Stimulated activated memory B cell treated with anti-CD40 and anti-IgM and Interleukin-4, amounts not matched to agents 10 μg/mL and 1 μg/mL and 100 μg/mL, for 72 hours (primary cell): ENCODE measurements at regions not wholly inside any gene's neighbourhood (a gene's known extent, or its start where the extent isn't known, plus 50 kb on each side); places are given as distances from the start of the nearest gene placed in this dataset.

Source experiments
- ATAC-seq: fragments of 150-1000 bp; cut with Tn5 transposase; 2 replicates; pipeline ENCODE4 v1.10.0; 2021
- H3K27ac Mint-ChIP-seq: one replicate; pipeline ENCODE4 v1.8.0; 2022; ENCODE audit warnings: mild to moderate bottlenecking, mixed read lengths
- H3K27me3 Mint-ChIP-seq: one replicate; pipeline ENCODE4 v1.8.0; 2022; ENCODE audit warnings: mixed read lengths
- H3K36me3 Mint-ChIP-seq: one replicate; pipeline ENCODE4 v1.8.0; 2022; ENCODE audit warnings: mixed read lengths
- H3K4me1 Mint-ChIP-seq: one replicate; pipeline ENCODE4 v1.8.0; 2022; ENCODE audit warnings: mixed read lengths
- H3K4me3 Mint-ChIP-seq: one replicate; pipeline ENCODE4 v1.8.0; 2022; ENCODE audit warnings: mild to moderate bottlenecking, moderate library complexity, mixed read lengths
- H3K9me3 Mint-ChIP-seq: one replicate; pipeline ENCODE4 v1.8.0; 2022; ENCODE audit warnings: mixed read lengths

GRCh38 chr1:22212400-22213233, 69.7 kb upstream of the WNT4 start:
- Mint-ChIP-seq H3K27me3 (peaks cover 57% of the 10 kb centered on the region), H3K27ac (no peak overlapping the region), H3K36me3 (no peaks in the 10 kb centered on the region), H3K4me1 (no peaks in the 10 kb centered on the region), H3K9me3 (no peaks in the 10 kb centered on the region), H3K4me3 (no peak overlapping the region)
- no peak for ATAC-seq

- Mint-ChIP-seq H3K27ac (no peak overlapping the region), H3K9me3 (no peaks in the 10 kb centered on the region), H3K36me3 (no peaks in the 10 kb centered on the region), H3K4me1 (no peaks in the 10 kb centered on the region), H3K27me3 (peaks cover 39% of the 10 kb centered on the region), H3K4me3 (no peak overlapping the region)
- ATAC-seq = no peak
These were observed 73.5 kb upstream of the WNT4 start for GRCh38 chr1:22216210-22216883.

GRCh38 chr1:22216966-22217365, 74.1 kb upstream of the WNT4 start:
- H3K9me3 Mint-ChIP-seq = no peaks in the 10 kb centered on the region
- H3K4me3 Mint-ChIP-seq = no peak overlapping the region
- no peaks in the 10 kb centered on the region for H3K36me3 Mint-ChIP-seq
- H3K27ac Mint-ChIP-seq = no peak overlapping the region
- no peak for ATAC-seq
- peaks cover 33% of the 10 kb centered on the region for H3K27me3 Mint-ChIP-seq
- H3K4me1 Mint-ChIP-seq = no peaks in the 10 kb centered on the region

GRCh38 chr1:22217811-22218460, 75.0 kb upstream of the WNT4 start:
- no peak overlapping the region for H3K4me3 Mint-ChIP-seq
- peaks cover 24% of the 10 kb centered on the region for H3K27me3 Mint-ChIP-seq
- no peaks in the 10 kb centered on the region for H3K4me1 Mint-ChIP-seq
- ATAC-seq = peak; percentile 13
- H3K9me3 Mint-ChIP-seq = no peaks in the 10 kb centered on the region
- no peak overlapping the region for H3K27ac Mint-ChIP-seq
- H3K36me3 Mint-ChIP-seq = no peaks in the 10 kb centered on the region

- H3K4me1 Mint-ChIP-seq = no peaks in the 10 kb centered on the region
- peaks cover 17% of the 10 kb centered on the region for H3K27me3 Mint-ChIP-seq
- no peak overlapping the region for H3K27ac Mint-ChIP-seq
- ATAC-seq = no peak
- no peak overlapping the region for H3K4me3 Mint-ChIP-seq
- no peaks in the 10 kb centered on the region for H3K9me3 Mint-ChIP-seq
- H3K36me3 Mint-ChIP-seq = no peaks in the 10 kb centered on the region
These were observed 75.8 kb upstream of the WNT4 start for GRCh38 chr1:22218618-22219250.

- peaks cover 3% of the 10 kb centered on the region for H3K9me3 Mint-ChIP-seq
- no peak overlapping the region for H3K4me3 Mint-ChIP-seq
- no peaks in the 10 kb centered on the region for H3K4me1 Mint-ChIP-seq
These were observed 78.4 kb upstream of the WNT4 start for GRCh38 chr1:22221233-22221780.

GRCh38 chr1:22222723-22223122, 79.8 kb upstream of the WNT4 start:
- no peaks in the 10 kb centered on the region for H3K36me3 Mint-ChIP-seq
- H3K9me3 Mint-ChIP-seq = peaks cover 3% of the 10 kb centered on the region
- H3K27ac Mint-ChIP-seq = no peak overlapping the region
- H3K27me3 Mint-ChIP-seq = peaks cover 48% of the 10 kb centered on the region
- no peaks in the 10 kb centered on the region for H3K4me1 Mint-ChIP-seq
- ATAC-seq = no peak
- H3K4me3 Mint-ChIP-seq = no peak overlapping the region

More at GRCh38 chr1:22221233-22221780, 78.4 kb upstream of the WNT4 start:
- Mint-ChIP-seq H3K27me3 (peaks cover 34% of the 10 kb centered on the region), H3K36me3 (no peaks in the 10 kb centered on the region), H3K27ac (no peak overlapping the region)
- ATAC-seq = no peak

GRCh38 chr1:22223176-22223575, 80.3 kb upstream of the WNT4 start:
- peaks cover 53% of the 10 kb centered on the region for H3K27me3 Mint-ChIP-seq
- peaks cover 3% of the 10 kb centered on the region for H3K9me3 Mint-ChIP-seq
- no peaks in the 10 kb centered on the region for H3K4me1 Mint-ChIP-seq
- ATAC-seq = no peak
- H3K4me3 Mint-ChIP-seq = no peak overlapping the region
- H3K27ac Mint-ChIP-seq = no peak overlapping the region
- H3K36me3 Mint-ChIP-seq = no peaks in the 10 kb centered on the region

GRCh38 chr1:22224091-22224490, 81.2 kb upstream of the WNT4 start:
- no peak overlapping the region for H3K4me3 Mint-ChIP-seq
- no peaks in the 10 kb centered on the region for H3K4me1 Mint-ChIP-seq
- H3K9me3 Mint-ChIP-seq = peaks cover 3% of the 10 kb centered on the region

GRCh38 chr1:22224631-22225030, 81.7 kb upstream of the WNT4 start:
- H3K4me1 Mint-ChIP-seq = no peaks in the 10 kb centered on the region
- peaks cover 44% of the 10 kb centered on the region for H3K27me3 Mint-ChIP-seq
- H3K9me3 Mint-ChIP-seq = peaks cover 3% of the 10 kb centered on the region
- H3K36me3 Mint-ChIP-seq = no peaks in the 10 kb centered on the region
- ATAC-seq = no peak
- H3K4me3 Mint-ChIP-seq = no peak overlapping the region
- no peak overlapping the region for H3K27ac Mint-ChIP-seq

More at GRCh38 chr1:22224091-22224490, 81.2 kb upstream of the WNT4 start:
- no peak for ATAC-seq
- H3K27ac Mint-ChIP-seq = no peak overlapping the region
- peaks cover 48% of the 10 kb centered on the region for H3K27me3 Mint-ChIP-seq
- no peaks in the 10 kb centered on the region for H3K36me3 Mint-ChIP-seq

GRCh38 chr1:22225858-22226589, 83.1 kb upstream of the WNT4 start:
- H3K27me3 Mint-ChIP-seq = peaks cover 53% of the 10 kb centered on the region
- H3K27ac Mint-ChIP-seq = no peak overlapping the region
- H3K4me1 Mint-ChIP-seq = no peaks in the 10 kb centered on the region
- no peak overlapping the region for H3K4me3 Mint-ChIP-seq
- no peak for ATAC-seq
- no peaks in the 10 kb centered on the region for H3K36me3 Mint-ChIP-seq
- peaks cover 3% of the 10 kb centered on the region for H3K9me3 Mint-ChIP-seq

- Mint-ChIP-seq H3K27me3 (peaks cover 61% of the 10 kb centered on the region), H3K27ac (no peak overlapping the region), H3K36me3 (no peaks in the 10 kb centered on the region), H3K4me1 (no peaks in the 10 kb centered on the region), H3K4me3 (no peak overlapping the region), H3K9me3 (peaks cover 7% of the 10 kb centered on the region)
- no peak for ATAC-seq
These were observed 85.2 kb upstream of the WNT4 start for GRCh38 chr1:22228074-22228473.

GRCh38 chr1:22228505-22228911, 85.6 kb upstream of the WNT4 start:
- H3K4me1 Mint-ChIP-seq = no peaks in the 10 kb centered on the region
- peaks cover 7% of the 10 kb centered on the region for H3K9me3 Mint-ChIP-seq
- H3K27me3 Mint-ChIP-seq = peaks cover 61% of the 10 kb centered on the region
- no peak for ATAC-seq
- no peak overlapping the region for H3K4me3 Mint-ChIP-seq
- no peak overlapping the region for H3K27ac Mint-ChIP-seq
- no peaks in the 10 kb centered on the region for H3K36me3 Mint-ChIP-seq

GRCh38 chr1:22229379-22229778, 86.5 kb upstream of the WNT4 start:
- no peak for ATAC-seq
- H3K27me3 Mint-ChIP-seq = peaks cover 65% of the 10 kb centered on the region
- no peaks in the 10 kb centered on the region for H3K36me3 Mint-ChIP-seq
- H3K27ac Mint-ChIP-seq = no peak overlapping the region
- H3K9me3 Mint-ChIP-seq = peaks cover 7% of the 10 kb centered on the region
- no peak overlapping the region for H3K4me3 Mint-ChIP-seq
- no peaks in the 10 kb centered on the region for H3K4me1 Mint-ChIP-seq
